ENCODE measurements at regions not wholly inside any gene's neighbourhood (a gene's known extent, or its start where the extent isn't known, plus 50 kb on each side); places are given as distances from the start of the nearest gene placed in this dataset.

DNA sequence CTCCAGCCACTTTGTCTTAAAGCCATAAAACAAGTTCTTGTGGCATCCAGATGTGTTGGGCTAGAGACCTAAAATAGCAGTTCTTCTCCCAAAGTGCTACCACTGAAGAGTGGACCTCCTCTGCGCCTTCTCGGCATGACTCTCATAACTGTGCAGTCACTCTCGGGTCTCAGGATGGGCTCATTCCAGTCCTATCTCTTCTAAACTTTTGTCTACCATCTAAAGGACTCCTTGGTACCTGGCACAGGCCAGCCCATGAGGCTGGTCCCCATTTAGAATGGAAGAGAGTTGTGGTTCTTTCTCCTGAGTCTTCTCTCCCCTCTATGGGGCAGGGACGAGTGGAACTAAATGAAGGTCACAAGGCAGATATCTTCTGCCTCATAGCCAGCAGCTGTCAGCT is 272.0 kb upstream of the TMTC4 start:
- DNase-seq (ENCODE audit: unreplicated experiment): no peak
- Mint-ChIP-seq H3K27me3 (ENCODE audit: insufficient read depth, unreplicated experiment) (no peaks in the 10 kb centered on the region), H3K9me3 (ENCODE audit: unreplicated experiment) (peaks cover 18% of the 10 kb centered on the region), H3K36me3 (ENCODE audit: insufficient read depth, unreplicated experiment) (no peaks in the 10 kb centered on the region), H3K4me3 (ENCODE audit: unreplicated experiment) (no peak overlapping the region), H3K27ac (ENCODE audit: low read depth, unreplicated experiment) (no peak overlapping the region), H3K4me1 (ENCODE audit: insufficient read depth, unreplicated experiment) (peaks cover 6% of the 10 kb centered on the region)
- no TSS peak for BruUV-seq (replicated peaks)
- POLR2A ChIA-PET: interaction anchor here (0.6 kb wide), 1 partner anchor 1478 kb away, joined by 3 read pairs; no protein-coding TSS in a partner anchor
- CTCF ChIA-PET: no interaction called here
- intact Hi-C loops (cut with micrococcal nuclease): no loop called here
- TF ChIP-seq, protein P1, sequence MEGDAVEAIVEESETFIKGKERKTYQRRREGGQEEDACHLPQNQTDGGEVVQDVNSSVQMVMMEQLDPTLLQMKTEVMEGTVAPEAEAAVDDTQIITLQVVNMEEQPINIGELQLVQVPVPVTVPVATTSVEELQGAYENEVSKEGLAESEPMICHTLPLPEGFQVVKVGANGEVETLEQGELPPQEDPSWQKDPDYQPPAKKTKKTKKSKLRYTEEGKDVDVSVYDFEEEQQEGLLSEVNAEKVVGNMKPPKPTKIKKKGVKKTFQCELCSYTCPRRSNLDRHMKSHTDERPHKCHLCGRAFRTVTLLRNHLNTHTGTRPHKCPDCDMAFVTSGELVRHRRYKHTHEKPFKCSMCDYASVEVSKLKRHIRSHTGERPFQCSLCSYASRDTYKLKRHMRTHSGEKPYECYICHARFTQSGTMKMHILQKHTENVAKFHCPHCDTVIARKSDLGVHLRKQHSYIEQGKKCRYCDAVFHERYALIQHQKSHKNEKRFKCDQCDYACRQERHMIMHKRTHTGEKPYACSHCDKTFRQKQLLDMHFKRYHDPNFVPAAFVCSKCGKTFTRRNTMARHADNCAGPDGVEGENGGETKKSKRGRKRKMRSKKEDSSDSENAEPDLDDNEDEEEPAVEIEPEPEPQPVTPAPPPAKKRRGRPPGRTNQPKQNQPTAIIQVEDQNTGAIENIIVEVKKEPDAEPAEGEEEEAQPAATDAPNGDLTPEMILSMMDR (IDR thresholded peaks at IDR 0.05; ENCODE audit: unreplicated experiment): no peak

DNA sequence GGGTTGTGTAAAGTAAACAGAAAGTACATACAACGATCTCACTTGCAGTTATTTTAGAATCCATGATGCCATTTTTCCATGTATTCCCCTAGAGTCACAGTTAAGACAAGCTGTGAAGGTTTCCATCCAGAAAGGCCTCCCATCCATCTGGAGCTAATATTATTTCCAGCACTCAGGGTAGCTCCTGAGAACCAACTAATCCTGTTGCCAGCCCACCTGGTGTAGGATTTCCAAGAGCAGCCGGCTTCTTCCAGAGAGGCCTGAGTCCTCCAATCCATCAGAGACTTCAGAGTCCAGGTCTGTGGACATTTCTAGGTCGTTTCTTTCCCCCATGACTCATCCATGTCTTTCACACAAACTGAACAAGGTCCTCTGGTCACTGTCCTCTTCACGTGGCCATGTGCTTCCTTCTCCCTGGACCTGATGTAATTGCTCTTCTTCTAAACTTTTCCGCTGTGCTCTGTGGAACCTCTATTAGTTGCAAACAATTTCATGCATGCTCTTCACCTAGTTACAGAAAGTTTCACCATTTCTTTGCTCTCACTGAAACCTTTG is 270.3 kb upstream of the TMTC4 start:
- H3K4me3 Mint-ChIP-seq (ENCODE audit: unreplicated experiment): no peak overlapping the region
- no peaks in the 10 kb centered on the region for H3K36me3 Mint-ChIP-seq (ENCODE audit: insufficient read depth, unreplicated experiment)
- H3K27ac Mint-ChIP-seq (ENCODE audit: low read depth, unreplicated experiment): no peak overlapping the region
- BruUV-seq (replicated peaks): no TSS peak
- no peaks in the 10 kb centered on the region for H3K27me3 Mint-ChIP-seq (ENCODE audit: insufficient read depth, unreplicated experiment)
- H3K9me3 Mint-ChIP-seq (ENCODE audit: unreplicated experiment): peaks cover 18% of the 10 kb centered on the region
- TF ChIP-seq, protein P1 (IDR thresholded peaks at IDR 0.05; ENCODE audit: unreplicated experiment): no peak
- POLR2A ChIA-PET: no interaction called here
- H3K4me1 Mint-ChIP-seq (ENCODE audit: insufficient read depth, unreplicated experiment): peaks cover 6% of the 10 kb centered on the region
- no peak for DNase-seq (ENCODE audit: unreplicated experiment)
- CTCF ChIA-PET: no interaction called here
- intact Hi-C loops (cut with micrococcal nuclease): no loop called here

DNA sequence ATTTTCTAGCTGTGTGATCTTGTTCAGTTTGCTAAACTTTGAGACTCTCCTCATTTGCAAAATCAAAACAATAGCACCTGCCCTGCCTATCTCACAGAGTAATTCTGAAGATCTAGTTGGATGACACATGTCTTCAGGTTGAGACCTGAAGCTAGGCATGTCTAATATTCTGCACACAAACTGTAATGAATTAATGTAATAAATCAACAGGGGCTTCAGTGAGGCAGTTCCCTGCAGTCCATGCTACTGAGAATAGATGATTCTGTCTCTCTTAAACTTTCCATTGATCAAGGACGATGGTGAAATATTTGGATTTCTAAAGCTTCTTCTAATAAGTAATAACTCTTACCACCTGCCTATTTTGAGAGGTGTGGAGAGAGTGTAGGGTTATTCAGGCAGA is 268.1 kb upstream of the TMTC4 start:
- intact Hi-C loops (cut with micrococcal nuclease): no loop called here
- POLR2A ChIA-PET: interaction anchor here (1.3 kb wide), 1 partner anchor 9 kb away, joined by 4 read pairs; no protein-coding TSS in a partner anchor
- BruUV-seq (replicated peaks): no TSS peak

DNA sequence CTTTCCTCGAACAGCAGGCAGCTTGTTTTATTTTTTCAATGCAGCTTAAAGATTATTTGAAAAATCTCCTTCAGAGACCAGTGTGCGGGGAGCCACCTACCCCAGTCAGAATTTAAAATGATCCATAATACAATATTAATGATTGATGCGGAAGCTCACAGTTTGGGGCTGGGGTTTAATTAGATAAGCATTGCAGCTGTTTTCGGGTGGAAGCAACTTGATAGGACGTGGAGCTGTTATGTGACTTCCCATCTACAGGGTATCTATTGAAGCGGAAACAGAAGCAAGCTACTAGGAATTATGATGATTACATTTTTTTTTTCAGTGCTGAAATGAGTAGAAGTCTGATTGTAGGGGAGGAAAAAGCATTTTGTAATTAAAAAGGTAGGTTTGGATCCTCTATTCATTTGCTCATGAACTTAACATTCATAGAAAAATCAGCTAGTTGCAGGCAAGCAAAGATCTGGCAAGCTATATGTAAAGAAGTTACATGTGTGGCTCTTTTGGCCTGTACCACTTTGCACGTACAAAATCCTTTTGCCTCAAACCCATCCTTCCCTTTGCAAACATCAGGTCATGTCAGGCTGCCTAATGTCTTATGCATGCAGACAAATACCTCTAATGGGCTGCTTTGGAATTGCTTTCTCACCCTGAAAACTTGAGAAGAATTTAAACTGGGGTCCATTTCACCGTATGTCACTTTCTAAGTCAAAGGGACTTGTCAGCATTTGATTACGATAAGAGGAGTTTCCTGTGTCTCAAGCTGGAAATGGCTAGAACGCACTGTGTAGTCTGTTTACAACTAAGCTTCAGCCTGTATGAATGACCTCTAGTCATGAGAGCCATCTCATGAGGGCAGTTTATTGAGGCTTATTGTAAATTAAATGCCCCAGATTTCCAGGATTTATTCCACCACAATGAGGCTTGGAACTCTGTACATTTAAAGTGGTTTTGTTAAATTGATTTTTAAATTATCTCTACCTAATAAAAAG is 267.1 kb upstream of the TMTC4 start:
- Mint-ChIP-seq H3K4me3 (ENCODE audit: unreplicated experiment) (no peak overlapping the region), H3K9me3 (ENCODE audit: unreplicated experiment) (peaks cover 8% of the 10 kb centered on the region), H3K36me3 (ENCODE audit: insufficient read depth, unreplicated experiment) (no peaks in the 10 kb centered on the region), H3K4me1 (ENCODE audit: insufficient read depth, unreplicated experiment) (peaks cover 6% of the 10 kb centered on the region), H3K27ac (ENCODE audit: low read depth, unreplicated experiment) (no peak overlapping the region), H3K27me3 (ENCODE audit: insufficient read depth, unreplicated experiment) (peaks cover 6% of the 10 kb centered on the region)
- CTCF ChIA-PET: interaction anchor here (0.5 to 0.8 kb wide), 4 partner anchors 28 to 380 kb away, joined by 3 to 4 read pairs (median 4); no protein-coding TSS in a partner anchor
- no TSS peak for BruUV-seq (replicated peaks)
- intact Hi-C loops (cut with micrococcal nuclease): no loop called here
- no peak for DNase-seq (ENCODE audit: unreplicated experiment)
- POLR2A ChIA-PET: interaction anchor here (1.3 kb wide), 1 partner anchor 10 kb away, joined by 4 read pairs; no protein-coding TSS in a partner anchor
- TF ChIP-seq, protein P1 (IDR thresholded peaks at IDR 0.05; ENCODE audit: unreplicated experiment): no peak

More for the DNA sequence above, 268.1 kb upstream of the TMTC4 start:
- no peaks in the 10 kb centered on the region for H3K27me3 Mint-ChIP-seq (ENCODE audit: insufficient read depth, unreplicated experiment)
- no peak for DNase-seq (ENCODE audit: unreplicated experiment)
- CTCF ChIA-PET: no interaction called here
- peaks cover 6% of the 10 kb centered on the region for H3K4me1 Mint-ChIP-seq (ENCODE audit: insufficient read depth, unreplicated experiment)
- H3K27ac Mint-ChIP-seq (ENCODE audit: low read depth, unreplicated experiment): no peak overlapping the region
- H3K4me3 Mint-ChIP-seq (ENCODE audit: unreplicated experiment): no peak overlapping the region
- TF ChIP-seq, protein P1 (IDR thresholded peaks at IDR 0.05; ENCODE audit: unreplicated experiment): no peak
- H3K9me3 Mint-ChIP-seq (ENCODE audit: unreplicated experiment): peaks cover 13% of the 10 kb centered on the region
- H3K36me3 Mint-ChIP-seq (ENCODE audit: insufficient read depth, unreplicated experiment): no peaks in the 10 kb centered on the region
